T-helper 1 cell treated with Interleukin-12 subunit alpha and Interleukin-12 subunit beta and Interleukin-4 antibody, amounts not matched to agents 30 μg/mL and 1 μg/mL, for 36 hours (primary cell): ENCODE measurements at regions not wholly inside any gene's neighbourhood (a gene's known extent, or its start where the extent isn't known, plus 50 kb on each side); places are given as distances from the start of the nearest gene placed in this dataset.
"Not testable (repeated sequence)": the region's sequence is repeated elsewhere in the genome, so short reads cannot be mapped to it uniquely, and the experiment has no call there.

Source experiments
- H3K27ac Mint-ChIP-seq: one replicate; pipeline ENCODE4 v1.8.0; 2021; ENCODE audit warnings: mild to moderate bottlenecking, mixed read lengths
- H3K27me3 Mint-ChIP-seq: one replicate; pipeline ENCODE4 v1.8.0; 2021; ENCODE audit warnings: low read depth, mixed read lengths
- H3K36me3 Mint-ChIP-seq: one replicate; pipeline ENCODE4 v1.8.0; 2021; ENCODE audit warnings: low read depth, mixed read lengths
- H3K4me1 Mint-ChIP-seq: one replicate; pipeline ENCODE4 v1.8.0; 2021; ENCODE audit warnings: low read depth, mixed read lengths
- H3K4me3 Mint-ChIP-seq: one replicate; pipeline ENCODE4 v1.8.0; 2021; ENCODE audit warnings: mild to moderate bottlenecking, moderate library complexity, mixed read lengths
- H3K9me3 Mint-ChIP-seq: one replicate; pipeline ENCODE4 v1.8.0; 2021; ENCODE audit warnings: mixed read lengths

GRCh38 chr1:149674921-149675320 is 91.3 kb downstream of the PPIAL4C start:
- H3K4me1 Mint-ChIP-seq, H3K36me3 Mint-ChIP-seq, H3K27ac Mint-ChIP-seq, H3K27me3 Mint-ChIP-seq, H3K4me3 Mint-ChIP-seq, H3K9me3 Mint-ChIP-seq: not testable (repeated sequence)

- not testable (repeated sequence) for H3K27ac Mint-ChIP-seq, H3K4me1 Mint-ChIP-seq, H3K4me3 Mint-ChIP-seq, H3K36me3 Mint-ChIP-seq, H3K9me3 Mint-ChIP-seq, H3K27me3 Mint-ChIP-seq
Observed at GRCh38 chr1:149677359-149677758, 93.7 kb downstream of the PPIAL4C start.

- H3K4me3 Mint-ChIP-seq, H3K27ac Mint-ChIP-seq, H3K27me3 Mint-ChIP-seq, H3K4me1 Mint-ChIP-seq, H3K9me3 Mint-ChIP-seq, H3K36me3 Mint-ChIP-seq: not testable (repeated sequence)
Observed at GRCh38 chr1:149686593-149687238, 95.8 kb upstream of the FCGR1A start.

GRCh38 chr1:149691399-149691798 is 91.1 kb upstream of the FCGR1A start:
- not testable (repeated sequence) for H3K27ac Mint-ChIP-seq, H3K27me3 Mint-ChIP-seq, H3K4me3 Mint-ChIP-seq, H3K36me3 Mint-ChIP-seq, H3K9me3 Mint-ChIP-seq, H3K4me1 Mint-ChIP-seq

- not testable (repeated sequence) for H3K9me3 Mint-ChIP-seq, H3K27me3 Mint-ChIP-seq, H3K4me1 Mint-ChIP-seq, H3K4me3 Mint-ChIP-seq, H3K27ac Mint-ChIP-seq, H3K36me3 Mint-ChIP-seq
Observed at GRCh38 chr1:149692804-149693539, 89.5 kb upstream of the FCGR1A start.

- H3K4me3 Mint-ChIP-seq: peak overlapping the region; percentile 14
- H3K27me3 Mint-ChIP-seq, H3K4me1 Mint-ChIP-seq, H3K27ac Mint-ChIP-seq, H3K9me3 Mint-ChIP-seq, H3K36me3 Mint-ChIP-seq: not testable (repeated sequence)
Observed at GRCh38 chr1:149695066-149695465, 87.4 kb upstream of the FCGR1A start.

- H3K27me3 Mint-ChIP-seq, H3K4me1 Mint-ChIP-seq, H3K4me3 Mint-ChIP-seq, H3K36me3 Mint-ChIP-seq, H3K9me3 Mint-ChIP-seq, H3K27ac Mint-ChIP-seq: not testable (repeated sequence)
Observed at GRCh38 chr1:149700220-149700619, 82.3 kb upstream of the FCGR1A start.

- not testable (repeated sequence) for H3K27me3 Mint-ChIP-seq, H3K9me3 Mint-ChIP-seq, H3K27ac Mint-ChIP-seq, H3K36me3 Mint-ChIP-seq, H3K4me1 Mint-ChIP-seq, H3K4me3 Mint-ChIP-seq
Observed at GRCh38 chr1:149700677-149701567, 81.6 kb upstream of the FCGR1A start.

GRCh38 chr1:149708192-149708853 is 74.2 kb upstream of the FCGR1A start:
- H3K9me3 Mint-ChIP-seq, H3K4me1 Mint-ChIP-seq, H3K27me3 Mint-ChIP-seq, H3K36me3 Mint-ChIP-seq: not testable (repeated sequence)
- Mint-ChIP-seq H3K27ac (peak overlapping the region; percentile 88), H3K4me3 (peak overlapping the region; percentile 54)

GRCh38 chr1:149711651-149712050 is 70.8 kb upstream of the FCGR1A start:
- not testable (repeated sequence) for H3K36me3 Mint-ChIP-seq, H3K27me3 Mint-ChIP-seq, H3K27ac Mint-ChIP-seq, H3K9me3 Mint-ChIP-seq, H3K4me1 Mint-ChIP-seq, H3K4me3 Mint-ChIP-seq

GRCh38 chr1:149712154-149712927 is 70.2 kb upstream of the FCGR1A start:
- not testable (repeated sequence) for H3K4me3 Mint-ChIP-seq

GRCh38 chr1:149713513-149713912 is 69.0 kb upstream of the FCGR1A start:
- H3K27ac Mint-ChIP-seq, H3K4me1 Mint-ChIP-seq, H3K27me3 Mint-ChIP-seq, H3K4me3 Mint-ChIP-seq, H3K9me3 Mint-ChIP-seq, H3K36me3 Mint-ChIP-seq: not testable (repeated sequence)

More at GRCh38 chr1:149712154-149712927, 70.2 kb upstream of the FCGR1A start:
- H3K27ac Mint-ChIP-seq: peak overlapping the region; percentile 49
- not testable (repeated sequence) for H3K9me3 Mint-ChIP-seq, H3K27me3 Mint-ChIP-seq, H3K4me1 Mint-ChIP-seq, H3K36me3 Mint-ChIP-seq

GRCh38 chr1:149713952-149714351 is 68.5 kb upstream of the FCGR1A start:
- H3K27me3 Mint-ChIP-seq, H3K27ac Mint-ChIP-seq, H3K4me1 Mint-ChIP-seq, H3K9me3 Mint-ChIP-seq, H3K36me3 Mint-ChIP-seq, H3K4me3 Mint-ChIP-seq: not testable (repeated sequence)

GRCh38 chr1:149724618-149725302 is 57.7 kb upstream of the FCGR1A start:
- H3K4me3 Mint-ChIP-seq, H3K27ac Mint-ChIP-seq, H3K36me3 Mint-ChIP-seq, H3K27me3 Mint-ChIP-seq, H3K4me1 Mint-ChIP-seq, H3K9me3 Mint-ChIP-seq: not testable (repeated sequence)
